ENCODE measurements at regions not wholly inside any gene's neighbourhood (a gene's known extent, or its start where the extent isn't known, plus 50 kb on each side); places are given as distances from the start of the nearest gene placed in this dataset.

GRCh38 chr4:128688846-128689437 is 120.6 kb upstream of the JADE1 start:
- TF ChIP-seq CTCF (tag by site-specific recombination; IDR thresholded peaks at IDR 0.05) (no peak), ZNF664 (tag by site-specific recombination; IDR thresholded peaks at IDR 0.05) (no peak), ZBTB44 (tag by site-specific recombination; IDR thresholded peaks at IDR 0.05) (no peak), ZFP3 (tag by site-specific recombination; IDR thresholded peaks at IDR 0.05; ENCODE audit: low read depth) (no peak)

Data from HEK293 (cell line).